AG04450 (cell line): ENCODE measurements at regions not wholly inside any gene's neighbourhood (a gene's known extent, or its start where the extent isn't known, plus 50 kb on each side); places are given as distances from the start of the nearest gene placed in this dataset.

ENCODE experiments used
- CTCF ChIA-PET: fragments of 300-600, 350-600 bp; formaldehyde crosslinking; extraction: SDS; loops from one replicate; lab custom pipeline; 2022; ENCODE audit warnings: antibody characterized with exemption, inconsistent platforms; lab: Charles Lee
- POLR2A ChIA-PET: fragments of 350-600 bp; formaldehyde crosslinking; extraction: SDS; loops from one replicate; lab custom pipeline; 2021; ENCODE audit warnings: antibody characterized with exemption, inconsistent platforms; lab: Yijun Ruan, JAX
- DNase-seq: peaks from one replicate; pipeline ENCODE4 v3.0.0-alpha.2; 2011; ENCODE audit warnings: low read depth, low spot score
- H3K27ac ChIP-seq: one replicate; pipeline ENCODE4 v1.5.1; 2012; ENCODE audit warnings: low read depth, low read length, control low read depth
- H3K27me3 ChIP-seq: one replicate; pipeline ENCODE4 v1.6.0; 2012; ENCODE audit warnings: low read length; ENCODE audit not compliant: control insufficient read depth, insufficient read depth
- H3K4me3 ChIP-seq: 2 replicates; pipeline ENCODE4 v1.5.1; 2011; ENCODE audit warnings: mild to moderate bottlenecking, low read depth, low read length, control low read depth
- H3K9me3 ChIP-seq: 2 replicates; pipeline ENCODE4 v1.5.1; 2012; ENCODE audit warnings: low read length; ENCODE audit not compliant: control insufficient read depth, insufficient read depth
- TF ChIP-seq, protein P1 (sequence below): IDR thresholded peaks from 2 replicates; pipeline ENCODE4 v1.5.1; 2011; ENCODE audit warnings: low read depth, low read length, control low read depth, inconsistent platforms

GRCh38 chr16:76665571-76666275 lies 388.5 kb downstream of the CNTNAP4 start:
- Histone ChIP-seq H3K9me3 (no peaks in the 10 kb centered on the region), H3K27me3 (no peaks in the 10 kb centered on the region), H3K4me3 (no peak overlapping the region), H3K27ac (no peak overlapping the region)
- POLR2A ChIA-PET = no interaction called here
- CTCF ChIA-PET = interaction anchor here (0.9 to 2.2 kb wide), 3 partner anchors 12 to 864 kb away, joined by 3 to 5 read pairs (median 5); no protein-coding TSS in a partner anchor
- DNase-seq = no peak
- TF ChIP-seq, protein P1, sequence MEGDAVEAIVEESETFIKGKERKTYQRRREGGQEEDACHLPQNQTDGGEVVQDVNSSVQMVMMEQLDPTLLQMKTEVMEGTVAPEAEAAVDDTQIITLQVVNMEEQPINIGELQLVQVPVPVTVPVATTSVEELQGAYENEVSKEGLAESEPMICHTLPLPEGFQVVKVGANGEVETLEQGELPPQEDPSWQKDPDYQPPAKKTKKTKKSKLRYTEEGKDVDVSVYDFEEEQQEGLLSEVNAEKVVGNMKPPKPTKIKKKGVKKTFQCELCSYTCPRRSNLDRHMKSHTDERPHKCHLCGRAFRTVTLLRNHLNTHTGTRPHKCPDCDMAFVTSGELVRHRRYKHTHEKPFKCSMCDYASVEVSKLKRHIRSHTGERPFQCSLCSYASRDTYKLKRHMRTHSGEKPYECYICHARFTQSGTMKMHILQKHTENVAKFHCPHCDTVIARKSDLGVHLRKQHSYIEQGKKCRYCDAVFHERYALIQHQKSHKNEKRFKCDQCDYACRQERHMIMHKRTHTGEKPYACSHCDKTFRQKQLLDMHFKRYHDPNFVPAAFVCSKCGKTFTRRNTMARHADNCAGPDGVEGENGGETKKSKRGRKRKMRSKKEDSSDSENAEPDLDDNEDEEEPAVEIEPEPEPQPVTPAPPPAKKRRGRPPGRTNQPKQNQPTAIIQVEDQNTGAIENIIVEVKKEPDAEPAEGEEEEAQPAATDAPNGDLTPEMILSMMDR = peak; percentile 19; the same call in 1 of the 2 replicates

- TF ChIP-seq, protein P1 = no peak
- Histone ChIP-seq H3K9me3 (no peaks in the 10 kb centered on the region), H3K27ac (no peak overlapping the region), H3K27me3 (no peaks in the 10 kb centered on the region), H3K4me3 (no peak overlapping the region)
- ChIA-PET CTCF (interaction anchor here (1.2 kb wide), 1 partner anchor 15 kb away, joined by 3 read pairs; no protein-coding TSS in a partner anchor), POLR2A (no interaction called here)
- DNase-seq = no peak
Observed at GRCh38 chr16:76668207-76668725, 391.1 kb downstream of the CNTNAP4 start.

GRCh38 chr16:76669288-76669687 lies 392.1 kb downstream of the CNTNAP4 start:
- Histone ChIP-seq H3K27ac (no peak overlapping the region), H3K9me3 (no peaks in the 10 kb centered on the region), H3K27me3 (no peaks in the 10 kb centered on the region), H3K4me3 (no peak overlapping the region)
- CTCF ChIA-PET = no interaction called here
- POLR2A ChIA-PET = no interaction called here
- DNase-seq = no peak
- TF ChIP-seq, protein P1 = no peak

GRCh38 chr16:76670125-76670857 lies 393.1 kb downstream of the CNTNAP4 start:
- Histone ChIP-seq H3K9me3 (no peaks in the 10 kb centered on the region), H3K27ac (no peak overlapping the region), H3K4me3 (no peak overlapping the region), H3K27me3 (no peaks in the 10 kb centered on the region)
- no peak for DNase-seq
- CTCF ChIA-PET = interaction anchor here (1.5 kb wide), 1 partner anchor 17 kb away, joined by 5 read pairs; no protein-coding TSS in a partner anchor
- TF ChIP-seq, protein P1 = no peak
- POLR2A ChIA-PET = no interaction called here
